Prostate gland (tissue), 2 donors: ENCODE measurements at regions not wholly inside any gene's neighbourhood (a gene's known extent, or its start where the extent isn't known, plus 50 kb on each side); places are given as distances from the start of the nearest gene placed in this dataset.

Experiments
- DNase-seq: peaks from one replicate; pipeline ENCODE4 v3.0.0-alpha.2; 2019; ENCODE audit warnings: low spot score
- H3K27ac ChIP-seq, 2 donors: fragments of 200-600 bp; sonication (generic); 2 replicates each; pipeline ENCODE4 v1.5.1; 2017 to 2019
- H3K27me3 ChIP-seq: fragments of 200-600 bp; sonication (generic); replicated peaks from 2 replicates; pipeline ENCODE4 v1.5.1; 2019; ENCODE audit not compliant: insufficient read depth
- H3K36me3 ChIP-seq, 2 donors: fragments of 200-600 bp; sonication (generic); 1 replicate in 1 of 2; 2 replicates in 1 of 2; pipeline versions ENCODE4 v1.5.1 to v1.8.1; 2017 to 2019
- H3K4me1 ChIP-seq: fragments of 200-600 bp; sonication (generic); replicated peaks from 2 replicates; pipeline ENCODE4 v1.5.1; 2019
- H3K4me3 ChIP-seq, 2 donors: fragments of 200-600 bp; sonication (generic); 2 replicates each; pipeline ENCODE4 v1.5.1; 2017 to 2019
- H3K9me3 ChIP-seq: fragments of 200-600 bp; sonication (generic); 2 replicates; pipeline ENCODE4 v1.5.1; 2017
- POLR2A ChIP-seq: fragments of 450-650 bp; IDR thresholded peaks from one replicate; pipeline ENCODE4 v1.6.1; 2016; ENCODE audit warnings: antibody characterized with exemption, mild to moderate bottlenecking
- POLR2AphosphoS5 ChIP-seq: sonication (generic); formaldehyde crosslinking; IDR thresholded peaks from one replicate; pipeline ENCODE4 v1.6.1; 2017; ENCODE audit warnings: antibody characterized with exemption
- WGBS: methylation state at CpG from one replicate; pipeline ENCODE4 v1.1.5; 2018; 5-methylcytosine and 5-hydroxymethylcytosine counted together
- intact Hi-C: fragments of 100-400 bp; cut with DNase I; formaldehyde crosslinking; loops from one replicate; pipeline ENCODE4 v1.14.2; 2022
- TF ChIP-seq, protein P1 (sequence below), 4 experiments: fragments of 200-600 bp in 2 of 4; fragments of 450-650 bp in 2 of 4; sonication (generic) in 2 of 4; IDR thresholded peaks; 1 replicate in 3 of 4; 2 replicates in 1 of 4; pipeline ENCODE4 v1.5.1; 2016 to 2019; ENCODE audit warnings: antibody characterized with exemption in 4 of 4, mild to moderate bottlenecking in 2 of 4, moderate library complexity in 2 of 4

DNA sequence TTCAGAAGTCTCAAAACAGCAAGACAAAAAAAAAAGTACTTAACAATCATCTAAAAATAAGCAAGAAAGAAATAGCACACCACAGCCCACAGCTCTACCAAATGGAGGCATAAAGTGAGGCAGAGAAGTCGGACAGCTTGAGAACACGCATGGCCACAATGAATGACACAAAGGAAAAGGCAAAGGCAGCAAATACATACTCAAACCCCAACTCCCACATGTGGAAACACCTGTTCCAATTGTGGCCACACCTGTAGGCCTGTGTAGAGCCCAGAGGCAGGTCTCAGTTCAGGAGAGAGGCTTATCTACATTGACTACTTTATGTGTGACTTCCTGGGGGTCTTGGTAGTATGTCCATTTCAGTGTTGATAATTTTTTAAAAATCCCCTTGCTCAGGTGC lies 543.5 kb downstream of the LMO4 start:
- intact Hi-C loops: no loop called here
- H3K36me3 ChIP-seq: no peaks in the 10 kb centered on the region
- no peak for TF ChIP-seq POLR2AphosphoS5
- TF ChIP-seq, protein P1, sequence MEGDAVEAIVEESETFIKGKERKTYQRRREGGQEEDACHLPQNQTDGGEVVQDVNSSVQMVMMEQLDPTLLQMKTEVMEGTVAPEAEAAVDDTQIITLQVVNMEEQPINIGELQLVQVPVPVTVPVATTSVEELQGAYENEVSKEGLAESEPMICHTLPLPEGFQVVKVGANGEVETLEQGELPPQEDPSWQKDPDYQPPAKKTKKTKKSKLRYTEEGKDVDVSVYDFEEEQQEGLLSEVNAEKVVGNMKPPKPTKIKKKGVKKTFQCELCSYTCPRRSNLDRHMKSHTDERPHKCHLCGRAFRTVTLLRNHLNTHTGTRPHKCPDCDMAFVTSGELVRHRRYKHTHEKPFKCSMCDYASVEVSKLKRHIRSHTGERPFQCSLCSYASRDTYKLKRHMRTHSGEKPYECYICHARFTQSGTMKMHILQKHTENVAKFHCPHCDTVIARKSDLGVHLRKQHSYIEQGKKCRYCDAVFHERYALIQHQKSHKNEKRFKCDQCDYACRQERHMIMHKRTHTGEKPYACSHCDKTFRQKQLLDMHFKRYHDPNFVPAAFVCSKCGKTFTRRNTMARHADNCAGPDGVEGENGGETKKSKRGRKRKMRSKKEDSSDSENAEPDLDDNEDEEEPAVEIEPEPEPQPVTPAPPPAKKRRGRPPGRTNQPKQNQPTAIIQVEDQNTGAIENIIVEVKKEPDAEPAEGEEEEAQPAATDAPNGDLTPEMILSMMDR (IDR thresholded peaks at IDR 0.05): no peak
- no peak for TF ChIP-seq POLR2A
- 84% methylated on average over 2 of the region's 2 CpGs for WGBS
- H3K9me3 ChIP-seq: no peaks in the 10 kb centered on the region
- no peak for DNase-seq
- no peak overlapping the region for H3K4me3 ChIP-seq
- H3K27me3 ChIP-seq: no peaks in the 10 kb centered on the region
- H3K4me1 ChIP-seq: no peaks in the 10 kb centered on the region
- no peak overlapping the region for H3K27ac ChIP-seq

DNA sequence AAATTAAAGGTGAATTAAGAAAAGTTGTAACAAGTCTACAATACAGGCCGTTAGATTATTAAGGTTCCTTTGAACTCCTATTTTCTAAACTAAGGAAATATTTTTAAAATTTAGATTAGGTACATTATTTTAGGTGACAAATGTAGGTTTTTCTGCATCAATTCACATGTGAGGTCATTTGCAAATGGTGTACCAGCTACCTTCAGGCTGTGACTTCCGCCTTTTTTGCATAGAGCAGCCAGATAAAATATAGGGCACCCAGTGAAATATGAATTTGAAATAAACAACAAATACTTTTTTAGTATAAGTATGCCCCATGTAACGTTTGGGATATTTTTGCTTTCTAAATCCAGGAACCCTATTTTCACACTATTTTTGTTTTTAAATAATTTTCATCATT lies 544.0 kb downstream of the LMO4 start:
- 95% methylated on average over 3 of the region's 3 CpGs for WGBS

DNA sequence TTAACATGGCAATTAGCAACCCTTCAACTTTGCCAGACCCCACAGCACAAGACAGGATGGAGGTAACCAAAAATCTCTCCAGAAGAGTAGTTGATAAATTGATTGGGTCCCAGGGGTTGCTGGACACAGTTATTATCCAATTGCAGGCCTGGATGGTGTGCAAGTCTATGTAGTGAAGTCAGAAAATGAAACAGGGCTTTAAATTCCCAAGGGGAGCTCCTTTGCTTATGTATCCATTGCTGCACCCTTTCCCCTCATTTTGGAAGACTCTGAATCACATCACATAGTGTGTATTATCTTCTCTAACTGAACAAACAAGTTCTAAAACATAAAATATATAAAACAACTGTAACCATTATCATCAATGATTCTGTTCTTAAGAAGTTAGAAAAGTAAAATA lies 550.2 kb downstream of the LMO4 start:
- TF ChIP-seq POLR2A (no peak), POLR2AphosphoS5 (no peak)
- TF ChIP-seq, protein P1 (IDR thresholded peaks at IDR 0.05): no peak
- H3K27ac ChIP-seq: no peak overlapping the region
- intact Hi-C loops: no loop called here
- no peak for DNase-seq
- H3K9me3 ChIP-seq: no peaks in the 10 kb centered on the region
- H3K27me3 ChIP-seq: no peaks in the 10 kb centered on the region
- no peaks in the 10 kb centered on the region for H3K36me3 ChIP-seq
- no peak overlapping the region for H3K4me3 ChIP-seq
- H3K4me1 ChIP-seq: no peaks in the 10 kb centered on the region

More for the DNA sequence above, 544.0 kb downstream of the LMO4 start:
- no peak overlapping the region for H3K4me3 ChIP-seq
- intact Hi-C loops: no loop called here
- H3K27me3 ChIP-seq: no peaks in the 10 kb centered on the region
- TF ChIP-seq POLR2A: no peak
- TF ChIP-seq POLR2AphosphoS5: no peak
- DNase-seq: no peak
- no peaks in the 10 kb centered on the region for H3K4me1 ChIP-seq
- no peaks in the 10 kb centered on the region for H3K9me3 ChIP-seq
- no peaks in the 10 kb centered on the region for H3K36me3 ChIP-seq
- no peak overlapping the region for H3K27ac ChIP-seq

DNA sequence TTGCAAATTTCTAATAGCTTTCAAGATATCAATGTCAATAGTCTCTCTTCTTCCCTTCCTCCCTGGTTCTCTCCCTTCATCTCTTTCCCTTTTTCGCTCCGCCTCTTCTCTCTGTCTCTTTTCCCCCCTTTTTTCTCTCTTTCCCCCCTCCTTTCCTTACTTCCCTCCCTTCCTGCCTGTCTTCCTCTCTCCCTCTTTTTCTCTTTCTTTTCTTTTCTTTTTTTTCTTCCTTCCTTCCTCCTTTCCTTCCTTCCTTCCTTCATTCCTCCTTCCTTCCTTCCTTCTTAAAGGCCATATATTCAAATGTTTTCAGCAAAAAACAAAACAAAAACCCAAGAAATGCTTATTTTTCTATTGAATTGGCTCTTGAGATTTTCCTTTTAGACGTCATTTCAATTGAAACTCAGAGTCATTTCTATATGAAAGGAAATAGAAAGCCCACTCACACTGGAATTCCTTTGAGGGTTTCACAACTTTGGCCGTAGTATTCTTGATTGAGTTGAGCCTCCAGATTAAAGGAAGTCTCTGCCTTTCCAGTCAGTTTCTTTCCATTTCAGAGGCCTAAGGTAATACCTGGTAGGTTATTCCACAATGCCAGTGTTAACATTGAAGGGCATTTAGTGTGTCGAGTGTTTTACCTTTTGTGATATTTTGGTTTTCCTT lies 551.5 kb downstream of the LMO4 start:
- no peak overlapping the region for H3K4me3 ChIP-seq
- no peak overlapping the region for H3K27ac ChIP-seq
- no peaks in the 10 kb centered on the region for H3K9me3 ChIP-seq
- TF ChIP-seq POLR2AphosphoS5 (no peak), POLR2A (no peak)
- TF ChIP-seq, protein P1 (IDR thresholded peaks at IDR 0.05): no peak
- intact Hi-C loops: loop anchor here (10.0 kb wide), 1 partner anchor 55 kb away; no protein-coding TSS in a partner anchor
- H3K4me1 ChIP-seq: no peaks in the 10 kb centered on the region
- no peaks in the 10 kb centered on the region for H3K27me3 ChIP-seq
- no peak for DNase-seq
- 87% methylated on average over 5 of the region's 5 CpGs for WGBS
- H3K36me3 ChIP-seq: no peaks in the 10 kb centered on the region

DNA sequence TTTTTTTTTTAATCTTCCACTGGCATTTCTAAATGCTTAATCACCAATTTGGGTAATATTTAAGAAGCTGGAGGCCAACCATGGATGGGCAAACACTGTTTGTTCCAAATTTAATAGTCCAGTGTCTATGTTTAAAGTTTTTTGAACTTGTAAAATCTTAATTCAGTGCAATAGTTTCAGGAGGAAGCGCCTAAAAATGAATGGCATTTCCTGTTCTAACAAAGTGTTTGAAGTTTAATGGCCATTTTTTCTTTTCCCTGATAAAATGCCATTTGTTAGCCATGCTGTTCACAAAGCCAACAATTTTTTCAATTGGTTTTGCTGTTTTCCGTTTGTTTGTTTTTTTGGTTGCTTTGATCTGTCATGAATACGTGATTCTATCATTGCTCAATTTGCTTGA lies 552.1 kb downstream of the LMO4 start:
- no peak for DNase-seq
- no peaks in the 10 kb centered on the region for H3K27me3 ChIP-seq
- H3K36me3 ChIP-seq: no peaks in the 10 kb centered on the region
- no peak overlapping the region for H3K27ac ChIP-seq
- no peaks in the 10 kb centered on the region for H3K4me1 ChIP-seq
- 44% methylated on average over 3 of the region's 3 CpGs for WGBS
- no peaks in the 10 kb centered on the region for H3K9me3 ChIP-seq
- intact Hi-C loops: loop anchor here (10.0 kb wide), 1 partner anchor 54 kb away; no protein-coding TSS in a partner anchor
- TF ChIP-seq POLR2AphosphoS5 (no peak), POLR2A (no peak)
- TF ChIP-seq, protein P1 (IDR thresholded peaks at IDR 0.05): no peak
- H3K4me3 ChIP-seq: no peak overlapping the region
